Peyer's patch (tissue), 4 donors: ENCODE measurements at regions not wholly inside any gene's neighbourhood (a gene's known extent, or its start where the extent isn't known, plus 50 kb on each side); places are given as distances from the start of the nearest gene placed in this dataset.

Experiments
- DNase-seq, 3 donors: peaks; one replicate each; pipeline ENCODE4 v3.0.0-alpha.2; 2017 to 2019
- H3K27ac ChIP-seq, 4 donors: fragments of 200-600 bp; sonication (generic); one replicate each; pipeline ENCODE4 v1.5.1; 2016 to 2019
- H3K27me3 ChIP-seq, 2 donors: fragments of 200-600 bp; sonication (generic); one replicate each; pipeline ENCODE4 v1.5.1; 2019
- H3K36me3 ChIP-seq, 3 donors: fragments of 200-600 bp; sonication (generic); one replicate each; pipeline ENCODE4 v1.5.1; 2016 to 2019
- H3K4me1 ChIP-seq, 4 donors: fragments of 200-600 bp; sonication (generic); one replicate each; pipeline ENCODE4 v1.5.1; 2016 to 2019
- H3K4me3 ChIP-seq, 4 donors: fragments of 200-600 bp; sonication (generic); 1 replicate in 3 of 4; 2 replicates in 1 of 4; pipeline ENCODE4 v1.5.1; 2016 to 2019; ENCODE audit warnings: mild to moderate bottlenecking in 1 of 4
- H3K9me3 ChIP-seq, 4 donors: fragments of 200-600 bp; sonication (generic); one replicate each; pipeline ENCODE4 v1.5.1; 2016 to 2019; ENCODE audit warnings: mild to moderate bottlenecking in 1 of 4
- CTCF ChIP-seq, 6 experiments: fragments of 450-650 bp in 4 of 6; fragments of 200-600 bp in 2 of 6; sonication (generic) in 1 of 6; IDR thresholded peaks; one replicate each; pipeline ENCODE4 v1.5.1; 2017 to 2019; ENCODE audit warnings: antibody characterized with exemption in 6 of 6, mild to moderate bottlenecking in 3 of 6, moderate library complexity in 1 of 6
- POLR2A ChIP-seq, 2 donors: fragments of 450-650 bp; IDR thresholded peaks; one replicate each; pipeline ENCODE4 v1.5.1; 2017; ENCODE audit warnings: antibody characterized with exemption in 2 of 2, mild to moderate bottlenecking in 2 of 2, moderate library complexity in 2 of 2

GRCh38 chr5:171700318-171700912, 85.2 kb upstream of the SMIM23 start:
- Histone ChIP-seq H3K9me3 (no peaks in the 10 kb centered on the region), H3K36me3 (no peaks in the 10 kb centered on the region), H3K27ac (no peak overlapping the region), H3K27me3 (no peaks in the 10 kb centered on the region), H3K4me1 (no peaks in the 10 kb centered on the region), H3K4me3 (no peak overlapping the region)
- TF ChIP-seq CTCF (IDR thresholded peaks at IDR 0.05) (no peak), POLR2A (IDR thresholded peaks at IDR 0.05) (no peak)
- DNase-seq = no peak

GRCh38 chr5:171701100-171701541, 84.5 kb upstream of the SMIM23 start:
- H3K4me3 ChIP-seq = no peak overlapping the region
- no peaks in the 10 kb centered on the region for H3K27me3 ChIP-seq
- TF ChIP-seq POLR2A (IDR thresholded peaks at IDR 0.05) (no peak), CTCF (IDR thresholded peaks at IDR 0.05) (no peak)
- H3K27ac ChIP-seq = no peak overlapping the region
- no peaks in the 10 kb centered on the region for H3K9me3 ChIP-seq
- no peak for DNase-seq
- no peaks in the 10 kb centered on the region for H3K4me1 ChIP-seq
- H3K36me3 ChIP-seq = no peaks in the 10 kb centered on the region

GRCh38 chr5:171702135-171702770, 83.4 kb upstream of the SMIM23 start:
- Histone ChIP-seq H3K4me1 (no peaks in the 10 kb centered on the region), H3K9me3 (no peaks in the 10 kb centered on the region), H3K36me3 (no peaks in the 10 kb centered on the region), H3K4me3 (no peak overlapping the region), H3K27me3 (no peaks in the 10 kb centered on the region), H3K27ac (no peak overlapping the region)
- TF ChIP-seq CTCF (IDR thresholded peaks at IDR 0.05) = no peak
- no peak for TF ChIP-seq POLR2A (IDR thresholded peaks at IDR 0.05)
- no peak for DNase-seq

GRCh38 chr5:171703146-171703545, 82.5 kb upstream of the SMIM23 start:
- TF ChIP-seq CTCF (IDR thresholded peaks at IDR 0.05) (no peak), POLR2A (IDR thresholded peaks at IDR 0.05) (no peak)
- no peak overlapping the region for H3K4me3 ChIP-seq
- no peaks in the 10 kb centered on the region for H3K27me3 ChIP-seq
- H3K36me3 ChIP-seq = no peaks in the 10 kb centered on the region
- no peak overlapping the region for H3K27ac ChIP-seq
- no peak for DNase-seq
- H3K9me3 ChIP-seq = no peaks in the 10 kb centered on the region
- H3K4me1 ChIP-seq = no peaks in the 10 kb centered on the region

GRCh38 chr5:171705036-171705435, 80.6 kb upstream of the SMIM23 start:
- no peaks in the 10 kb centered on the region for H3K36me3 ChIP-seq
- no peak for DNase-seq
- no peak overlapping the region for H3K4me3 ChIP-seq
- no peaks in the 10 kb centered on the region for H3K9me3 ChIP-seq
- no peaks in the 10 kb centered on the region for H3K27me3 ChIP-seq
- no peak overlapping the region for H3K27ac ChIP-seq
- TF ChIP-seq POLR2A (IDR thresholded peaks at IDR 0.05) (no peak), CTCF (IDR thresholded peaks at IDR 0.05) (no peak)
- H3K4me1 ChIP-seq = no peaks in the 10 kb centered on the region
